ENCODE measurements at regions not wholly inside any gene's neighbourhood (a gene's known extent, or its start where the extent isn't known, plus 50 kb on each side); places are given as distances from the start of the nearest gene placed in this dataset.

DNA sequence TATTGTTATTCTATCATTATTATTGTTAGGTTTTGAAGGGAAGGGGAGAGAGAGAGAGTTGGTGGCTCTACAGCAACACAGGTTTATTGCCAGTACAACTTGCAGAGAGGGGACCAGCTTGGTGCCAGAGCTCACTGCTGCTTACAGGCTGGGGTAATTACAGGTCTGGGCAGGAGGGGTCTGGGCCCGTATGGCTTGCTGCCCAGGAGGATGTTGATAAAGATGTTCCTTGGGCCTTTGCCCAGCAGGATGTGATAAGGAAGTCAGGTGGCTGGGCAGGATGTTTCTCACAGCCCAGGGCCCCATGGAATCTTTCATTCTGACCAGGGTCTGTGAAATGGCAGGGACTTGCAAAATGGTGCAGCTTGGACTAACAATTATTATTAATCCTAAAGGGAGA lies 64.2 kb upstream of the ZNF599 start:
- TF ChIP-seq, protein P1, sequence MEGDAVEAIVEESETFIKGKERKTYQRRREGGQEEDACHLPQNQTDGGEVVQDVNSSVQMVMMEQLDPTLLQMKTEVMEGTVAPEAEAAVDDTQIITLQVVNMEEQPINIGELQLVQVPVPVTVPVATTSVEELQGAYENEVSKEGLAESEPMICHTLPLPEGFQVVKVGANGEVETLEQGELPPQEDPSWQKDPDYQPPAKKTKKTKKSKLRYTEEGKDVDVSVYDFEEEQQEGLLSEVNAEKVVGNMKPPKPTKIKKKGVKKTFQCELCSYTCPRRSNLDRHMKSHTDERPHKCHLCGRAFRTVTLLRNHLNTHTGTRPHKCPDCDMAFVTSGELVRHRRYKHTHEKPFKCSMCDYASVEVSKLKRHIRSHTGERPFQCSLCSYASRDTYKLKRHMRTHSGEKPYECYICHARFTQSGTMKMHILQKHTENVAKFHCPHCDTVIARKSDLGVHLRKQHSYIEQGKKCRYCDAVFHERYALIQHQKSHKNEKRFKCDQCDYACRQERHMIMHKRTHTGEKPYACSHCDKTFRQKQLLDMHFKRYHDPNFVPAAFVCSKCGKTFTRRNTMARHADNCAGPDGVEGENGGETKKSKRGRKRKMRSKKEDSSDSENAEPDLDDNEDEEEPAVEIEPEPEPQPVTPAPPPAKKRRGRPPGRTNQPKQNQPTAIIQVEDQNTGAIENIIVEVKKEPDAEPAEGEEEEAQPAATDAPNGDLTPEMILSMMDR (IDR thresholded peaks at IDR 0.05), result no peak
- TF ChIP-seq POLR2AphosphoS5 (IDR thresholded peaks at IDR 0.05) (peak; percentile 31 to 61), POLR2A (IDR thresholded peaks at IDR 0.05) (no peak), EP300 (IDR thresholded peaks at IDR 0.05) (no peak)

All from upper lobe of left lung (tissue), 4 donors.